Right lobe of liver (tissue), 6 donors: ENCODE measurements at regions not wholly inside any gene's neighbourhood (a gene's known extent, or its start where the extent isn't known, plus 50 kb on each side); places are given as distances from the start of the nearest gene placed in this dataset.

Experiments used
- ATAC-seq, 4 donors: fragments of 200-7000 bp; cut with Tn5 transposase; one replicate each; pipeline ENCODE4 v1.9.1; 2020; ENCODE audit warnings: mild to moderate bottlenecking in 4 of 4, moderate library complexity in 4 of 4
- DNase-seq, 3 donors: peaks; one replicate each; pipeline ENCODE4 v3.0.0-alpha.2; 2020
- H3K27ac ChIP-seq, 3 donors: fragments of 200-600 bp; one replicate each; pipeline ENCODE4 v1.8.0; 2022
- H3K27me3 ChIP-seq, 2 donors: fragments of 200-600 bp; one replicate each; pipeline ENCODE4 v1.8.0; 2022
- H3K36me3 ChIP-seq, 4 donors: fragments of 200-600 bp; sonication (generic) in 1 of 4; one replicate each; pipeline versions ENCODE4 v1.5.1 to v1.8.0; 2017 to 2022; ENCODE audit warnings: control low read depth in 1 of 4
- H3K4me1 ChIP-seq, 4 donors: fragments of 200-600 bp; sonication (generic) in 1 of 4; one replicate each; pipeline versions ENCODE4 v1.5.1 to v1.8.0; 2017 to 2022; ENCODE audit warnings: control low read depth in 1 of 4
- H3K4me3 ChIP-seq, 3 donors: fragments of 200-600 bp; one replicate each; pipeline ENCODE4 v1.8.0; 2022
- H3K9me3 ChIP-seq, 4 donors: fragments of 200-600 bp; sonication (generic) in 1 of 4; one replicate each; pipeline versions ENCODE4 v1.5.1 to v1.8.0; 2017 to 2022; ENCODE audit warnings: control low read depth in 1 of 4
- POLR2A ChIP-seq: fragments of 450-650 bp; IDR thresholded peaks from one replicate; pipeline ENCODE4 v1.6.1; 2017; ENCODE audit warnings: antibody characterized with exemption, mild to moderate bottlenecking
- WGBS: methylation state at CpG from one replicate; pipeline ENCODE4 v1.1.6; 2018; ENCODE audit warnings: low coverage, low lambda C conversion rate; ENCODE audit not compliant: insufficient coverage; ENCODE audit errors: missing lambda C conversion rate; 5-methylcytosine and 5-hydroxymethylcytosine counted together
- intact Hi-C, 2 donors: fragments of 100-400 bp; cut with DNase I; formaldehyde crosslinking; loops; one replicate each; pipeline versions ENCODE4 v1.11.2 to v1.14.1; 2022
- TF ChIP-seq, protein P1 (sequence below), 4 donors: fragments of 200-600 bp in 3 of 4; fragments of 450-650 bp in 1 of 4; IDR thresholded peaks; one replicate each; pipeline versions ENCODE4 v1.5.1 to v1.8.0; 2016 to 2022; ENCODE audit warnings: antibody characterized with exemption in 4 of 4, mild to moderate bottlenecking in 2 of 4
- donor health status: DM: no; HTN: yes; CAD: no.
- donor health status: DM: no; HTN: no; CAD: no.
- donor health status: DM: no; HTN: no; CAD: no.
- donor health status: DM: no; HTN: yes; CAD: no.
- donor health status: DM: no; HTN: yes; CAD: no.

- intact Hi-C loops: no loop called here
- DNase-seq (no peak), ATAC-seq (no peak)
- no peaks in the 10 kb centered on the region for H3K9me3 ChIP-seq
- H3K36me3 ChIP-seq: no peaks in the 10 kb centered on the region
- no peak overlapping the region for H3K4me3 ChIP-seq
- H3K4me1 ChIP-seq: no peaks in the 10 kb centered on the region
- no peak overlapping the region for H3K27ac ChIP-seq
- TF ChIP-seq, protein P1, sequence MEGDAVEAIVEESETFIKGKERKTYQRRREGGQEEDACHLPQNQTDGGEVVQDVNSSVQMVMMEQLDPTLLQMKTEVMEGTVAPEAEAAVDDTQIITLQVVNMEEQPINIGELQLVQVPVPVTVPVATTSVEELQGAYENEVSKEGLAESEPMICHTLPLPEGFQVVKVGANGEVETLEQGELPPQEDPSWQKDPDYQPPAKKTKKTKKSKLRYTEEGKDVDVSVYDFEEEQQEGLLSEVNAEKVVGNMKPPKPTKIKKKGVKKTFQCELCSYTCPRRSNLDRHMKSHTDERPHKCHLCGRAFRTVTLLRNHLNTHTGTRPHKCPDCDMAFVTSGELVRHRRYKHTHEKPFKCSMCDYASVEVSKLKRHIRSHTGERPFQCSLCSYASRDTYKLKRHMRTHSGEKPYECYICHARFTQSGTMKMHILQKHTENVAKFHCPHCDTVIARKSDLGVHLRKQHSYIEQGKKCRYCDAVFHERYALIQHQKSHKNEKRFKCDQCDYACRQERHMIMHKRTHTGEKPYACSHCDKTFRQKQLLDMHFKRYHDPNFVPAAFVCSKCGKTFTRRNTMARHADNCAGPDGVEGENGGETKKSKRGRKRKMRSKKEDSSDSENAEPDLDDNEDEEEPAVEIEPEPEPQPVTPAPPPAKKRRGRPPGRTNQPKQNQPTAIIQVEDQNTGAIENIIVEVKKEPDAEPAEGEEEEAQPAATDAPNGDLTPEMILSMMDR (IDR thresholded peaks at IDR 0.05): no peak
- TF ChIP-seq POLR2A: no peak
- 55% methylated on average over 5 of the region's 6 CpGs for WGBS
- no peaks in the 10 kb centered on the region for H3K27me3 ChIP-seq
These were observed 447.7 kb downstream of the STIM2 start for GRCh38 chr4:27308379-27308778.

DNA sequence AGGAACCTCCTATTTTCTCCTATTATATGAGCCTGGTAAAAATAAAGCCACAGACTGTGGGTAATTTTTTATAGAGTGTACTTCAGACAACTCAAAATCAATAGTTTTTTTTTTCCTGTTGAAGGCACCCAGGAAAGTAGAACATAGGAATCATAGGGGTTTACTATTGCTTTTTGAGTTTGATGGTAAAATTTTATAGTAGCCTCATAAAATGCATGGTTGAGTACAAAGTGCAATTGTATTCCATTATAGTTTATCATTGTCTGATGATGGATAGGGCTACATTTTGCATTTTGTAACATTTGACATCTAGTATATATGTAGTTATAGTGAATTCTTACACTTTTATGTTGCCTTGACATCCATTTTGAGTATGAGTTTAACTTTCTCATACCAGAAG lies 455.0 kb downstream of the STIM2 start:
- Histone ChIP-seq H3K9me3 (no peaks in the 10 kb centered on the region), H3K27ac (no peak overlapping the region), H3K36me3 (no peaks in the 10 kb centered on the region), H3K4me3 (no peak overlapping the region), H3K27me3 (no peaks in the 10 kb centered on the region), H3K4me1 (no peaks in the 10 kb centered on the region)
- DNase-seq: no peak
- intact Hi-C loops: no loop called here
- TF ChIP-seq POLR2A: no peak
- TF ChIP-seq, protein P1 (IDR thresholded peaks at IDR 0.05): no peak
- ATAC-seq: no peak

DNA sequence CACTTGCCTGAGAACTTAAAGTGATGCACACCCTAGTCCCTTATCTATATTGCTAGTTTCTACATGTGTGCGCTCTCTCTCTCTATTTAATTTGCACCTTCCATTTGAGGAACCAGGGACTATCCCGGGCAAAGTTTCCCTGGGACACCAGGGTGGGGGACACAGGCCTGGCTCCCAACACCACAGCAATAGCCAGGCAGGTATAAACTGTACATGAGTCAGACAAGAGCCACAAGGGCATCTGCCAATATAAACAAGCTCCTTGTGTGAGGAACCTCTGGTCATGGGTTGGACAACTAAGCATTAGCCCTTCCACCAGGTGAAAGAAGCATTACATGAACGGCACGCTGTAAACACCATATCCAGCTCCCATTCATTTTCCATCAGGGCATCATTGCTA lies 455.5 kb downstream of the STIM2 start:
- H3K27ac ChIP-seq: no peak overlapping the region
- H3K4me3 ChIP-seq: no peak overlapping the region
- WGBS: 40% methylated on average over 3 of the region's 4 CpGs
- H3K36me3 ChIP-seq: no peaks in the 10 kb centered on the region
- intact Hi-C loops: no loop called here
- no peaks in the 10 kb centered on the region for H3K4me1 ChIP-seq
- no peak for TF ChIP-seq POLR2A
- TF ChIP-seq, protein P1 (IDR thresholded peaks at IDR 0.05): no peak
- DNase-seq: no peak
- H3K9me3 ChIP-seq: no peaks in the 10 kb centered on the region
- no peaks in the 10 kb centered on the region for H3K27me3 ChIP-seq
- no peak for ATAC-seq

DNA sequence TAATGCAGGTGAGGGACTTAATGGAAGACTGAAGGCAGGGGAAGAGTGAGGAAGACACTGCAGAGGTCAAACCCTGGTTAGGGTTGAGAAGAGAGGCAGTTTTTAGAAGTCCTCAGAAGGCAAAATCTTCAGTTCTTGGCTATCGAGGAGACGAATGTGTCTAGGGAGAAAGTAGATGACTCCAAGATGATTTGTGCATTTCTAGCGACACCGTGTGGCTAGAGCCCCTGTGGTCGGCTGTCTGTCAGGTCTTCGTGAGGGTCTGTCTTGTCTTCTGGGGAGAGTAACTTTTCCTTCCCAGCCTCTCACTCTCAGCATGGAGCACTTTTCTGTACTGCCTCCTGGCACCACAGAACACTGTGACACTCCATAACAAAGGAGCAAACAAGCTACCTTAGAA lies 458.1 kb downstream of the STIM2 start:
- ATAC-seq (peak in 2 of 4 donors; percentile 24 to 30), DNase-seq (no peak)
- Histone ChIP-seq H3K4me1 (no peaks in the 10 kb centered on the region), H3K27ac (no peak overlapping the region), H3K36me3 (no peaks in the 10 kb centered on the region), H3K27me3 (no peaks in the 10 kb centered on the region), H3K4me3 (no peak overlapping the region), H3K9me3 (no peaks in the 10 kb centered on the region)
- no peak for TF ChIP-seq POLR2A
- TF ChIP-seq, protein P1 (IDR thresholded peaks at IDR 0.05): peak in 3 of 4 donors; percentile 16 to 36 (median 25)
- WGBS: 16% methylated on average over 6 of the region's 6 CpGs
- intact Hi-C loops: no loop called here

DNA sequence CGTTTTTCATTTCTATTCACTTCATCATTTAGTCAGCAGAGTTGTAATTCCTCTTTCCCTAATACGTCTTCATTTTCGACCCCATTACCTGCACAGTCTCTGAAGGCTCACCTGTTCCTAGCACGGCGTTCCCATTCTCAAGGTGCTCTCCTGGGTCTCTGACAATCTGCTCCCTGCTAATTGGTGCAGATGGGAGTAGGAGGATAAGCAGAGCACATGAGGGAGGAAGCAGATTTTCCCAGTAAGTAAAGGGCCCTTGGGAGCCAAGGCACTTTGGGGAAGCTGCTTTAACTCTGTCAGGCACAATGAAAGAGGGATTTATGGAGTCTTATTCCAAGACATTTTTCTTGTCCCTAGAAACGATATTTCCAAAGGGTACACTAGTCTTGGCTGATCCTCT lies 466.4 kb downstream of the STIM2 start:
- H3K4me1 ChIP-seq: no peaks in the 10 kb centered on the region
- intact Hi-C loops: no loop called here
- H3K9me3 ChIP-seq: no peaks in the 10 kb centered on the region
- no peak overlapping the region for H3K27ac ChIP-seq
- 57% methylated on average over 6 of the region's 6 CpGs for WGBS
- DNase-seq: no peak
- no peaks in the 10 kb centered on the region for H3K36me3 ChIP-seq
- no peaks in the 10 kb centered on the region for H3K27me3 ChIP-seq
- no peak for ATAC-seq
- H3K4me3 ChIP-seq: no peak overlapping the region
- TF ChIP-seq POLR2A: no peak
- TF ChIP-seq, protein P1 (IDR thresholded peaks at IDR 0.05): no peak
